Neural cell (in vitro differentiated cells): ENCODE measurements at regions not wholly inside any gene's neighbourhood (a gene's known extent, or its start where the extent isn't known, plus 50 kb on each side); places are given as distances from the start of the nearest gene placed in this dataset.

ENCODE experiments used
- H2AFZ ChIP-seq: fragments of 200-600, 300-800 bp; sonication (generic), shearing (Covaris generic); 2 replicates; pipeline ENCODE4 v1.6.0; 2014; ENCODE audit warnings: low read depth, mild to moderate bottlenecking, antibody characterized with exemption, low read length, moderate library complexity
- H3F3A ChIP-seq: fragments of 200-600 bp; shearing (Covaris generic); 2 replicates; pipeline ENCODE4 v1.6.1; 2016; ENCODE audit warnings: mild to moderate bottlenecking, moderate library complexity, mixed read lengths, antibody characterized with exemption, low read length; ENCODE audit not compliant: insufficient read depth, poor library complexity, severe bottlenecking
- H3K27ac ChIP-seq: fragments of 200-600, 300-800 bp; sonication (generic), shearing (Covaris generic); 2 replicates; pipeline ENCODE4 v1.5.1; 2014; ENCODE audit warnings: mild to moderate bottlenecking, low read length, moderate library complexity
- H3K27me3 ChIP-seq: fragments of 300-800, 200-600 bp; sonication (generic), shearing (Covaris generic); 2 replicates; pipeline ENCODE4 v1.6.0; 2014; ENCODE audit warnings: mild to moderate bottlenecking, low read depth, low read length, moderate library complexity; ENCODE audit not compliant: insufficient read depth
- H3K36me3 ChIP-seq: fragments of 300-800, 200-600 bp; sonication (generic), shearing (Covaris generic); 2 replicates; pipeline ENCODE4 v1.5.1; 2014; ENCODE audit warnings: mild to moderate bottlenecking, antibody characterized with exemption, low read length, moderate library complexity; ENCODE audit not compliant: insufficient read depth
- H3K4me2 ChIP-seq: fragments of 300-800, 200-600 bp; sonication (generic), shearing (Covaris generic); 2 replicates; pipeline ENCODE4 v1.6.0; 2014; ENCODE audit warnings: mild to moderate bottlenecking, low read length
- H3K4me3 ChIP-seq: fragments of 300-800, 200-600 bp; sonication (generic), shearing (Covaris generic); 2 replicates; pipeline ENCODE4 v1.5.1; 2014; ENCODE audit warnings: mild to moderate bottlenecking, low read length, moderate library complexity
- H3K79me2 ChIP-seq: fragments of 200-600 bp; shearing (Covaris generic); replicated peaks from 2 replicates; pipeline ENCODE4 v1.6.0; 2014; ENCODE audit warnings: mild to moderate bottlenecking, low read length, moderate library complexity; ENCODE audit not compliant: insufficient read depth
- H3K9ac ChIP-seq: fragments of 300-800, 200-600 bp; sonication (generic), shearing (Covaris generic); 2 replicates; pipeline ENCODE4 v1.6.1; 2016; ENCODE audit warnings: mild to moderate bottlenecking, low read length, mixed read lengths
- H3K9me2 ChIP-seq: fragments of 200-600 bp; shearing (Covaris generic); 2 replicates; pipeline ENCODE4 v1.6.1; 2016; ENCODE audit warnings: mild to moderate bottlenecking, low read length, mixed read lengths; ENCODE audit not compliant: insufficient read depth
- H3K9me3 ChIP-seq: fragments of 200-600, 300-800 bp; sonication (generic), shearing (Covaris generic); 2 replicates; pipeline ENCODE4 v1.6.1; 2016; ENCODE audit warnings: mild to moderate bottlenecking, mixed run types, low read length, moderate library complexity, mixed read lengths
- H4K20me1 ChIP-seq: fragments of 200-600 bp; shearing (Covaris generic); 2 replicates; pipeline ENCODE4 v1.6.1; 2016; ENCODE audit warnings: mild to moderate bottlenecking, mixed run types; ENCODE audit not compliant: insufficient read depth
- CTCF ChIP-seq: fragments of 450-650 bp; IDR thresholded peaks from 2 replicates; pipeline ENCODE4 v1.5.1; 2014; ENCODE audit warnings: antibody characterized with exemption, mild to moderate bottlenecking, moderate library complexity; ENCODE audit not compliant: poor library complexity, severe bottlenecking
- EP300 ChIP-seq: fragments of 450-650 bp; conservative IDR thresholded peaks from 2 replicates; pipeline ENCODE4 v1.6.1; 2014; ENCODE audit warnings: antibody characterized with exemption, mild to moderate bottlenecking, moderate library complexity; ENCODE audit not compliant: poor library complexity, severe bottlenecking
- EZH2 ChIP-seq: fragments of 200-600, 300-800 bp; shearing (Covaris generic), sonication (generic); IDR thresholded peaks from 2 replicates; pipeline ENCODE4 v1.6.1; 2014; ENCODE audit warnings: antibody characterized with exemption, low read length, borderline replicate concordance, mild to moderate bottlenecking; ENCODE audit not compliant: insufficient read depth, poor library complexity, severe bottlenecking
- MXI1 ChIP-seq: fragments of 450-650 bp; conservative IDR thresholded peaks from 2 replicates; pipeline ENCODE4 v1.6.1; 2014; ENCODE audit warnings: antibody characterized with exemption, mild to moderate bottlenecking; ENCODE audit not compliant: poor library complexity, severe bottlenecking
- POLR2AphosphoS5 ChIP-seq: IDR thresholded peaks from 2 replicates; pipeline ENCODE4 v1.6.1; 2012
- RAD21 ChIP-seq: fragments of 450-650 bp; conservative IDR thresholded peaks from 2 replicates; pipeline ENCODE4 v1.6.1; 2014; ENCODE audit warnings: antibody characterized with exemption, mild to moderate bottlenecking, moderate library complexity
- SMC3 ChIP-seq: fragments of 450-650 bp; conservative IDR thresholded peaks from 2 replicates; pipeline ENCODE4 v1.6.1; 2014; ENCODE audit warnings: antibody characterized with exemption, mild to moderate bottlenecking, moderate library complexity; ENCODE audit not compliant: poor library complexity
- TAF1 ChIP-seq: IDR thresholded peaks from 2 replicates; pipeline ENCODE4 v1.6.1; 2012; ENCODE audit warnings: low read depth
- TF ChIP-seq, protein P1 (sequence below): IDR thresholded peaks from 2 replicates; pipeline ENCODE4 v1.6.1; 2012; ENCODE audit warnings: borderline replicate concordance

DNA sequence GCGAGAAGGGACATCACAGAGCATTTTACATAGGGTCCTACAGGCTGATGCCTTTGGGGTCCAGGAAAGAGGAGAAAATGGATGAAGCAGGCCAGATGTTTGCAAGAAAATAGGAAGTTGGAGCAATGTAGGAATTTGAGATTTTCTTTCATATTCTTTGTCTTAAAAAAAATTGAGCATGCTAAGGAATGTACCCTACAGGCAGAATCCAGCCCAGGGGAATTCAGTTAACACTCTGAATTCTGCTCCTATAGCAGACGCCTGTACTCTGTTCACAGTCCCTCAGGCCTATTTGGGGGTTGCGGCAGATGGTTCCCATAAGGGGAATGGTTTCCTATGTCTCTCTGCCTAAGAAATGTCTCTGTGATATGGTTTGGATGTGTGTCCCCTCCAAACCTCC is 393.7 kb upstream of the C16orf82 start:
- H3K36me3 ChIP-seq, result no peaks in the 10 kb centered on the region
- H3F3A ChIP-seq, result no peaks in the 10 kb centered on the region
- TF ChIP-seq, protein P1, sequence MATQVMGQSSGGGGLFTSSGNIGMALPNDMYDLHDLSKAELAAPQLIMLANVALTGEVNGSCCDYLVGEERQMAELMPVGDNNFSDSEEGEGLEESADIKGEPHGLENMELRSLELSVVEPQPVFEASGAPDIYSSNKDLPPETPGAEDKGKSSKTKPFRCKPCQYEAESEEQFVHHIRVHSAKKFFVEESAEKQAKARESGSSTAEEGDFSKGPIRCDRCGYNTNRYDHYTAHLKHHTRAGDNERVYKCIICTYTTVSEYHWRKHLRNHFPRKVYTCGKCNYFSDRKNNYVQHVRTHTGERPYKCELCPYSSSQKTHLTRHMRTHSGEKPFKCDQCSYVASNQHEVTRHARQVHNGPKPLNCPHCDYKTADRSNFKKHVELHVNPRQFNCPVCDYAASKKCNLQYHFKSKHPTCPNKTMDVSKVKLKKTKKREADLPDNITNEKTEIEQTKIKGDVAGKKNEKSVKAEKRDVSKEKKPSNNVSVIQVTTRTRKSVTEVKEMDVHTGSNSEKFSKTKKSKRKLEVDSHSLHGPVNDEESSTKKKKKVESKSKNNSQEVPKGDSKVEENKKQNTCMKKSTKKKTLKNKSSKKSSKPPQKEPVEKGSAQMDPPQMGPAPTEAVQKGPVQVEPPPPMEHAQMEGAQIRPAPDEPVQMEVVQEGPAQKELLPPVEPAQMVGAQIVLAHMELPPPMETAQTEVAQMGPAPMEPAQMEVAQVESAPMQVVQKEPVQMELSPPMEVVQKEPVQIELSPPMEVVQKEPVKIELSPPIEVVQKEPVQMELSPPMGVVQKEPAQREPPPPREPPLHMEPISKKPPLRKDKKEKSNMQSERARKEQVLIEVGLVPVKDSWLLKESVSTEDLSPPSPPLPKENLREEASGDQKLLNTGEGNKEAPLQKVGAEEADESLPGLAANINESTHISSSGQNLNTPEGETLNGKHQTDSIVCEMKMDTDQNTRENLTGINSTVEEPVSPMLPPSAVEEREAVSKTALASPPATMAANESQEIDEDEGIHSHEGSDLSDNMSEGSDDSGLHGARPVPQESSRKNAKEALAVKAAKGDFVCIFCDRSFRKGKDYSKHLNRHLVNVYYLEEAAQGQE, result no peak
- TF ChIP-seq CTCF (no peak), RAD21 (no peak), EP300 (no peak), TAF1 (no peak), MXI1 (no peak), POLR2AphosphoS5 (no peak), SMC3 (no peak)
- no peaks in the 10 kb centered on the region for H3K27me3 ChIP-seq
- no peaks in the 10 kb centered on the region for H4K20me1 ChIP-seq
- H3K9me3 ChIP-seq, result no peaks in the 10 kb centered on the region
- H3K9ac ChIP-seq, result no peak overlapping the region
- no peaks in the 10 kb centered on the region for H3K9me2 ChIP-seq
- H2AFZ ChIP-seq, result no peak overlapping the region
- no peak overlapping the region for H3K4me2 ChIP-seq
- no peak overlapping the region for H3K4me3 ChIP-seq
- H3K27ac ChIP-seq, result no peak overlapping the region
- no peaks in the 10 kb centered on the region for H3K79me2 ChIP-seq

- Histone ChIP-seq H3K9me2 (no peaks in the 10 kb centered on the region), H3K27me3 (no peaks in the 10 kb centered on the region), H3K9ac (no peak overlapping the region), H3K27ac (no peak overlapping the region), H3K4me3 (no peak overlapping the region), H3K4me2 (no peak overlapping the region), H2AFZ (no peak overlapping the region), H3K36me3 (no peaks in the 10 kb centered on the region), H3K9me3 (no peaks in the 10 kb centered on the region), H3K79me2 (no peaks in the 10 kb centered on the region), H4K20me1 (no peaks in the 10 kb centered on the region), H3F3A (no peaks in the 10 kb centered on the region)
- no peak for TF ChIP-seq POLR2AphosphoS5
- no peak for TF ChIP-seq EZH2
- TF ChIP-seq TAF1, result no peak
- TF ChIP-seq, protein P1, result no peak
- no peak for TF ChIP-seq RAD21
- TF ChIP-seq SMC3, result no peak
- TF ChIP-seq CTCF, result no peak
- TF ChIP-seq EP300, result no peak
- no peak for TF ChIP-seq MXI1
These were observed 386.1 kb upstream of the C16orf82 start for GRCh38 chr16:26680671-26681070.
